H9 (cell line): ENCODE measurements at regions not wholly inside any gene's neighbourhood (a gene's known extent, or its start where the extent isn't known, plus 50 kb on each side); places are given as distances from the start of the nearest gene placed in this dataset.

Experiments
- DNase-seq: peaks from one replicate; pipeline ENCODE4 v3.0.0-alpha.2; 2017
- H2AFZ ChIP-seq: one replicate; pipeline ENCODE4 v1.6.1; 2013; ENCODE audit warnings: mild to moderate bottlenecking, low read length, control low read depth, moderate library complexity
- H2AK5ac ChIP-seq: 2 replicates; pipeline ENCODE4 v1.6.1; 2013; ENCODE audit warnings: low read length, control low read depth, mixed read lengths; ENCODE audit not compliant: insufficient read length
- H2BK120ac ChIP-seq: one replicate; pipeline ENCODE4 v1.6.1; 2013; ENCODE audit warnings: low read depth, mild to moderate bottlenecking, low read length, control low read depth, inconsistent platforms; ENCODE audit not compliant: poor library complexity, severe bottlenecking
- H2BK12ac ChIP-seq: 2 replicates; pipeline ENCODE4 v1.6.1; 2013; ENCODE audit warnings: low read length, control low read depth, mixed read lengths, low read depth; ENCODE audit not compliant: insufficient read length
- H2BK15ac ChIP-seq: 2 replicates; pipeline ENCODE4 v1.6.1; 2013; ENCODE audit warnings: low read depth, low read length, control low read depth
- H2BK20ac ChIP-seq: one replicate; pipeline ENCODE4 v1.6.1; 2013; ENCODE audit warnings: low read depth, mild to moderate bottlenecking, low read length, control low read depth, inconsistent platforms; ENCODE audit not compliant: poor library complexity, severe bottlenecking
- H2BK5ac ChIP-seq: 2 replicates; pipeline ENCODE4 v1.6.1; 2013; ENCODE audit warnings: low read length, control low read depth, mixed read lengths; ENCODE audit not compliant: insufficient read length
- H3K14ac ChIP-seq: 2 replicates; pipeline ENCODE4 v1.6.1; 2013; ENCODE audit warnings: low read length, control low read depth; ENCODE audit not compliant: insufficient read depth
- H3K18ac ChIP-seq: 2 replicates; pipeline ENCODE4 v1.6.1; 2013; ENCODE audit warnings: low read depth, mild to moderate bottlenecking, mixed read lengths, low read length, control low read depth; ENCODE audit not compliant: insufficient read length
- H3K23ac ChIP-seq: 2 replicates; pipeline ENCODE4 v1.6.1; 2013; ENCODE audit warnings: low read length, control low read depth, mixed read lengths, low read depth; ENCODE audit not compliant: insufficient read length
- H3K23me2 ChIP-seq: 2 replicates; pipeline ENCODE4 v1.6.1; 2013; ENCODE audit warnings: low read depth, mild to moderate bottlenecking, mixed read lengths, low read length, control low read depth; ENCODE audit not compliant: insufficient read length, poor library complexity, severe bottlenecking
- H3K27ac ChIP-seq: 2 replicates; pipeline ENCODE4 v1.5.1; 2013; ENCODE audit warnings: low read length, control low read depth, mixed read lengths, low read depth; ENCODE audit not compliant: insufficient read length
- H3K27me3 ChIP-seq: 2 replicates; pipeline ENCODE4 v1.6.1; 2013; ENCODE audit warnings: low read length, control low read depth, inconsistent platforms; ENCODE audit not compliant: insufficient read depth
- H3K4ac ChIP-seq: 2 replicates; pipeline ENCODE4 v1.6.1; 2013; ENCODE audit warnings: low read depth, mild to moderate bottlenecking, control low read depth, inconsistent platforms, low read length, moderate library complexity
- H3K4me1 ChIP-seq: 2 replicates; pipeline ENCODE4 v1.6.1; 2013; ENCODE audit warnings: low read length, control low read depth, inconsistent platforms; ENCODE audit not compliant: insufficient read depth
- H3K4me2 ChIP-seq: 2 replicates; pipeline ENCODE4 v1.6.1; 2013; ENCODE audit warnings: low read length, control low read depth, mixed read lengths; ENCODE audit not compliant: insufficient read length, insufficient read depth
- H3K56ac ChIP-seq: 2 replicates; pipeline ENCODE4 v1.6.1; 2013; ENCODE audit warnings: low read depth, mild to moderate bottlenecking, mixed read lengths, low read length, control low read depth; ENCODE audit not compliant: insufficient read length
- H3K79me1 ChIP-seq: 2 replicates; pipeline ENCODE4 v1.6.1; 2013; ENCODE audit warnings: low read depth, mild to moderate bottlenecking, moderate library complexity, low read length, control low read depth, inconsistent platforms; ENCODE audit not compliant: insufficient read depth, poor library complexity, severe bottlenecking
- H3K79me2 ChIP-seq: 2 replicates; pipeline ENCODE4 v1.6.1; 2013; ENCODE audit warnings: low read length, control low read depth, inconsistent platforms; ENCODE audit not compliant: insufficient read depth
- H3K9ac ChIP-seq: 2 replicates; pipeline ENCODE4 v1.6.1; 2013; ENCODE audit warnings: low read length, control low read depth, mixed read lengths; ENCODE audit not compliant: insufficient read length; ENCODE audit errors: extremely low read depth
- H3K9me3 ChIP-seq: one replicate; pipeline ENCODE4 v1.6.1; 2013; ENCODE audit warnings: low read depth, low read length, inconsistent platforms; ENCODE audit not compliant: control insufficient read depth
- H3T11ph ChIP-seq: one replicate; pipeline ENCODE4 v1.6.1; 2013; ENCODE audit warnings: mild to moderate bottlenecking, low read length, control low read depth, inconsistent platforms
- H4K20me1 ChIP-seq: one replicate; pipeline ENCODE4 v1.6.1; 2013; ENCODE audit not compliant: control insufficient read depth, insufficient read length, insufficient read depth
- H4K5ac ChIP-seq: 2 replicates; pipeline ENCODE4 v1.6.1; 2013; ENCODE audit warnings: low read depth, mild to moderate bottlenecking, mixed read lengths, low read length, control low read depth; ENCODE audit not compliant: insufficient read length
- H4K8ac ChIP-seq: replicated peaks from 2 replicates; pipeline ENCODE4 v1.6.1; 2013; ENCODE audit warnings: low read length, control low read depth, mixed read lengths, low read depth; ENCODE audit not compliant: insufficient read length
- H4K91ac ChIP-seq: 2 replicates; pipeline ENCODE4 v1.6.1; 2013; ENCODE audit warnings: low read depth, mild to moderate bottlenecking, moderate library complexity, mixed read lengths, low read length, control low read depth; ENCODE audit not compliant: insufficient read length
- H3K27ac Mint-ChIP-seq, 3 experiments: 2 replicates in 2 of 3; 3 replicates in 1 of 3; pipeline ENCODE4 v1.8.0; 2020 to 2021; ENCODE audit warnings: mixed read lengths in 3 of 3, mild to moderate bottlenecking in 1 of 3, moderate library complexity in 1 of 3
- H3K27me3 Mint-ChIP-seq: 2 replicates; pipeline ENCODE4 v1.8.0; 2021; ENCODE audit warnings: low read depth, mild to moderate bottlenecking, moderate library complexity, mixed read lengths
- H3K36me3 Mint-ChIP-seq, 3 experiments: 2 replicates in 2 of 3; 3 replicates in 1 of 3; pipeline ENCODE4 v1.8.0; 2020 to 2021; ENCODE audit warnings: low read depth in 3 of 3, mixed read lengths in 3 of 3; ENCODE audit not compliant: insufficient read depth in 1 of 3
- H3K4me1 Mint-ChIP-seq, 2 experiments: 2 replicates each; pipeline ENCODE4 v1.8.0; 2020; ENCODE audit warnings: mixed read lengths in 2 of 2
- H3K4me3 Mint-ChIP-seq, 2 experiments: 2 replicates in 1 of 2; 3 replicates in 1 of 2; pipeline ENCODE4 v1.8.0; 2020 to 2021; ENCODE audit warnings: mild to moderate bottlenecking in 2 of 2, mixed read lengths in 2 of 2, moderate library complexity in 1 of 2
- H3K9me3 Mint-ChIP-seq, 2 experiments: 2 replicates in 1 of 2; 3 replicates in 1 of 2; pipeline ENCODE4 v1.8.0; 2020; ENCODE audit warnings: mild to moderate bottlenecking in 2 of 2, mixed read lengths in 2 of 2, moderate library complexity in 1 of 2
- WGBS: extraction: QIAGEN DNeasy Blood & Tissue Kit; methylation state at CpG from one replicate; pipeline ENCODE4 v1.1.7; 2013; ENCODE audit warnings: missing lambda C conversion rate, low lambda C conversion rate, mixed read lengths; ENCODE audit not compliant: insufficient read length; ENCODE audit errors: extremely low coverage; 5-methylcytosine and 5-hydroxymethylcytosine counted together
- TF ChIP-seq, protein P1 (sequence below): fragments of 200-600 bp; sonication (generic); conservative IDR thresholded peaks from 3 replicates; pipeline ENCODE4 v1.8.0; 2021; ENCODE audit warnings: antibody characterized with exemption, mild to moderate bottlenecking

DNA sequence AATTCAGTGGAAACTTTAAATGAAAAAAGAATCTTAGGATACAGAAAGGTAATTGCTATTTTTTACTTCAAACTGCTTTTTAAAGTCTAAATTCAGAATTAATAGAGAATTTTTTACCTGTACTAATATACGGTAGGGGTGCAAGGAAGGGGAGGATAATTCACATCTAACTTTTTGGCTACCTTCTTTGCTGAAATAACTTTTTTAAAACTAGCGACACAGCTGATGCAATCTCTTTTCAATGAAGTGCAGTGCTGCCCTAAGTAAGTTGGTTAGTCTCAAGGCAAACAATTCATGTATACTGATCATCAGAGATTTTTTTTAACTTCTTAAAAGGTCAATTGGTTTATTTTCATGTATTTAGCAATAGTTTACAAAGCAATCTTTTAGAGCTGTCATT lies 119.8 kb downstream of the NEDD1 start:
- Mint-ChIP-seq H3K36me3 (peaks cover 0 to 11% (median 4%) of the 10 kb centered on the region in 3 experiments; a peak in 3 of 7 replicates), H3K9me3 (peaks cover 4 to 10% of the 10 kb centered on the region in 2 experiments; a peak in 4 of 5 replicates), H3K27me3 (no peaks in the 10 kb centered on the region), H3K4me1 (peaks cover 4 to 7% of the 10 kb centered on the region in 2 experiments; a peak in 3 of 4 replicates), H3K27ac (no peak overlapping the region), H3K4me3 (no peak overlapping the region)
- Histone ChIP-seq H4K8ac (no peak overlapping the region), H2AK5ac (no peak overlapping the region), H2BK5ac (no peak overlapping the region), H3K14ac (no peak overlapping the region), H3K27ac (no peak overlapping the region), H3K4me1 (no peaks in the 10 kb centered on the region), H2BK15ac (no peak overlapping the region), H3K9me3 (no peaks in the 10 kb centered on the region), H2BK20ac (no peak overlapping the region), H3K56ac (no peak overlapping the region), H3K79me2 (no peaks in the 10 kb centered on the region), H3T11ph (no peak overlapping the region), H3K79me1 (no peaks in the 10 kb centered on the region), H4K5ac (no peak overlapping the region), H3K4ac (no peak overlapping the region), H3K23me2 (no peaks in the 10 kb centered on the region), H4K20me1 (no peaks in the 10 kb centered on the region), H3K9ac (no peak overlapping the region), H3K23ac (no peak overlapping the region), H3K27me3 (no peaks in the 10 kb centered on the region), H2BK120ac (no peak overlapping the region), H4K91ac (no peak overlapping the region), H2AFZ (no peak overlapping the region), H3K4me2 (no peak overlapping the region), H3K18ac (no peak overlapping the region), H2BK12ac (no peak overlapping the region)
- no CpG with 5 or more reads among the region's 2 CpGs for whole genome bisulfite sequencing
- TF ChIP-seq, protein P1, sequence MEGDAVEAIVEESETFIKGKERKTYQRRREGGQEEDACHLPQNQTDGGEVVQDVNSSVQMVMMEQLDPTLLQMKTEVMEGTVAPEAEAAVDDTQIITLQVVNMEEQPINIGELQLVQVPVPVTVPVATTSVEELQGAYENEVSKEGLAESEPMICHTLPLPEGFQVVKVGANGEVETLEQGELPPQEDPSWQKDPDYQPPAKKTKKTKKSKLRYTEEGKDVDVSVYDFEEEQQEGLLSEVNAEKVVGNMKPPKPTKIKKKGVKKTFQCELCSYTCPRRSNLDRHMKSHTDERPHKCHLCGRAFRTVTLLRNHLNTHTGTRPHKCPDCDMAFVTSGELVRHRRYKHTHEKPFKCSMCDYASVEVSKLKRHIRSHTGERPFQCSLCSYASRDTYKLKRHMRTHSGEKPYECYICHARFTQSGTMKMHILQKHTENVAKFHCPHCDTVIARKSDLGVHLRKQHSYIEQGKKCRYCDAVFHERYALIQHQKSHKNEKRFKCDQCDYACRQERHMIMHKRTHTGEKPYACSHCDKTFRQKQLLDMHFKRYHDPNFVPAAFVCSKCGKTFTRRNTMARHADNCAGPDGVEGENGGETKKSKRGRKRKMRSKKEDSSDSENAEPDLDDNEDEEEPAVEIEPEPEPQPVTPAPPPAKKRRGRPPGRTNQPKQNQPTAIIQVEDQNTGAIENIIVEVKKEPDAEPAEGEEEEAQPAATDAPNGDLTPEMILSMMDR = no peak
- no peak for DNase-seq
